GDM1 (cell line): ENCODE measurements at regions not wholly inside any gene's neighbourhood (a gene's known extent, or its start where the extent isn't known, plus 50 kb on each side); places are given as distances from the start of the nearest gene placed in this dataset.

Source experiments
- DNase-seq: peaks from one replicate; lab custom pipeline; 2025; lab: John Stamatoyannopoulos, UW

DNA sequence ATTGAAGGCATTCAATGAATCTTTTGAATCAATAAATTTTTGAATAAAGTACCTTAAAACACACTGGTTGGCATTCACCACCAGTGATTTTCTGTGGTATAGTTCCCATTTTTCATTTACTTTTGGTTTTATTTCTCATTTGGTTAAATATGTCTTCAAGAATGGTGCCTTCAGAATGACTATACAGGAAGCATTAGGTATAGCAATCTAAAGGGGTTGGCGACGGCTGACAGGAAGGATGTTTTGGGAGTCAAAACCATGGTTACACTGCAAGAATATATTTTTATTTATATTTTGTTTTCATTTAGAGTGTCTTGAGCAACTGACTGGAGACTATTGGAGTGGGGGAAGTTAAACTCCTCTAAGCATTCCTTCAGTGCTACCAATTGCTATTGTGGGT, 235.7 kb downstream of the HTR1A start:
- no peak for DNase-seq

DNA sequence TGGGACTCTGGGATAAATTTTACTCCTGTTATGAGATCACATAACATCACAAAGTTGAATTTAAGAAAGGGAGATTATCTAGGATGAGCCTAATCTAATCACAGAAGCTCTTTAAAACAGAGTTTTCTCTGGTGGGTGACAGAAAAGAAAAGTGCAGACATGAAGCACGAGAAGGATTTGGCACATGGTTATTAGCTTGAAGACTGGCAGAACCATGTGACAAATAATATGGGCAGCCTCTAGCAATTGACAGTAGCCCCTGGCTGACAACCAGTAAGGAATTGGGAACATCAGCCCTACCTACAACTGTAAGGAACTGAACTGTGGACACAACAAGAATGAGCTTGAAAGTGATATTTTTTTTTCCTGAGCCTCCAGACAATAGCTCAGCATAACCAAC, 243.1 kb downstream of the HTR1A start:
- DNase-seq = no peak

DNA sequence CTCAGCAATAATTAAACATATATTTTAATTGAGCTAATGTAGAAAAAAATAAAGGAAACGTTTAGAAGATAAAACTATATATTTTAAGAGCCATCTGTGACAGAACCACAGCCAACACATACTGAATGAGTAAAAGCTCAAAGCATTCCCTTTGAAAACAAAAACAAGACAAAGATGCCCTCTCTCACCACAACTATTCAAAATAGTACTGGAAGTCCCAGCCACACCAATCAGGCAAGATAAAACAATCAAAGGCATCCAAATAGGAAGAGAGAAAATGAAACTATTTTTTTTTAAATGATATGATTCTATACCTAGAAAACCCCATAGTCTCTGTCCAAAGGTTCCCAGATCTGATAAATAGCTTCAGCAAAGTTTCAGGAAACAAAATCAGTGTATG, 262.0 kb downstream of the HTR1A start:
- DNase-seq = no peak

DNA sequence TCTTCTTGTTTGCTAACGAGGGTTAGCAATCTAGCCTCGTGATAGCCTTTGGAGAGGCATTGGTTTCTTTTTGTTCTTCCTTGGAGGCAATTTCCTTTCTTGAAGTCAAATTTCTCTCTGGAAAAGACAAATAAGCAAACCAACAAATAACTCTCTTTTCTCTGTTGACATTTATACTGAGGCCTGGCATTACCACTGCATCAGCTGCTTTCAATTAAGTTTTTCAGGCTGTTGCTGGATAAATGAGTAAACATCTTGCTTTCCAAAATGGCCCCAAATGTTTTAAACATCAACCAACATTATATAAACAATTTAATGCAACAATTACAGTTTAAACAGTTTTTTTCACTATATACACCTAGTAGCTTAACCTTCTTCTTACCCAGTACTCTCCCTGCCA, 264.4 kb downstream of the HTR1A start:
- DNase-seq = no peak

DNA sequence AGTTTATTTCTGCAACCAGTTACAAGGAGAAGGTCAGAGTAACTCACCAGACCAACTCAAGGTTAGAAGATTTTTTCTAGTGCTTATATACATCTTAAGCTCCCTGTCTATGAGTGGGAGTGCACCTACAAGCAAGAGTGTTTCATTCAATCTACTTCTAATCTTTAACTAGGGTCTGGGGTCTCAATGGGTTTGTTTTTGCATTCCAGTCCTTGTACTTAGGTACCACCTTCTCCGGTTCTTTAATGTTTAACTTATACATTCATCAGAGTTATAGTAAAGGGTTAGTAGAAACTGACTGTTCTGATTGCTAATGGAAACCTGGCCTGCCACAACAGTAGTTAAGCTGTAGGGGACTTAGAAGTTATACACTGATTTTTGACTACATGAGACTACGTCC, 271.7 kb downstream of the HTR1A start:
- no peak for DNase-seq

DNA sequence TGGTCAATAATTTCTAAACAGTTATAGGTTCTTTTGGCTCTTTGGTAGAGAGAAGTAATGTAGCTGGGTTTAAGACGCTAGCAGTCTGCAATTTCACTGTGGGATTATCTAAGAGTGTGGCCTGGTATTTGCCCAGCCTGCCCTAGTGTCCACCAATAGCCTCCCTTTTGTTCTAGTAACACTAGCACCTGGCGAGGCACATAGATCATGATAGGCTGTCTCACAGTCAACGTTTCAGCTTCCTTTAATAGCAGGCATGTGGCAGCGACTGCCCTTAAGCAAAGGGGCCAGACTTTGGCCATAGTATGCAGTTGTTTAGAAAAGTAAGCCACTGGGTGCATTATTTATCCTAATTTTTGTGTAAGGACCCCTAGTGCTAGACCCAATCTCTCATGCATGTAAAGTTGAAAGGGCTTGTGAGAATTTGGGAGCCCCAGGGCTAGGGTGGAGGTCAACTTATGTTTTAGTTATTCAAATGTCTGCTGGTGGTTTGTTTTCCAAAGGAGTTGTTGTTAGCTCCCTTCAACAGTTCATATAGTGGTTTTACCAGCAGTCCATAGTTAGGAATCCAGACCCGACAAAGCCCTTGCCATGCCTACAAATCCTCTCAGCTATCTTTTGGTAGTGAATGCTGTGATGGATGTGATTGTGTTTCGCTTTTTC, 274.3 kb downstream of the HTR1A start:
- DNase-seq = no peak

DNA sequence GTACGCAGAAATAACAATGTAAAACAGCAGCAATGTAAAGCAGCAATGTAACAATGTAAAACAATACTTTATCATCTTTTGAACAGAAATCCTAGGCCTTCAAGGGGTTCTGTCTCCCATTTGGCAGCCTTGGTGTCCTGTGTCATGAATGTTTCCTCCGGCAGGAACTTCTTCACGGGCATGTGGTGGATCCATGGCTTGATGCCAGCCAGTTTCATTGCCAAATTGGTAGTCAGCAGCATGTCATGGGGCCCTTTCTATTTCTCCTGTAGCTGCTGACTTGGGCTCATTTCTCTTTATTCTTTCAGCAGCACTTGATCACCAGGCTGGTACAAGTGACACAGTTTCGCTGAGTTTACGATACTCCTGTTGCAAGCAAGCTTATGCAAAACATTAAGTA, 275.3 kb downstream of the HTR1A start:
- DNase-seq = no peak

DNA sequence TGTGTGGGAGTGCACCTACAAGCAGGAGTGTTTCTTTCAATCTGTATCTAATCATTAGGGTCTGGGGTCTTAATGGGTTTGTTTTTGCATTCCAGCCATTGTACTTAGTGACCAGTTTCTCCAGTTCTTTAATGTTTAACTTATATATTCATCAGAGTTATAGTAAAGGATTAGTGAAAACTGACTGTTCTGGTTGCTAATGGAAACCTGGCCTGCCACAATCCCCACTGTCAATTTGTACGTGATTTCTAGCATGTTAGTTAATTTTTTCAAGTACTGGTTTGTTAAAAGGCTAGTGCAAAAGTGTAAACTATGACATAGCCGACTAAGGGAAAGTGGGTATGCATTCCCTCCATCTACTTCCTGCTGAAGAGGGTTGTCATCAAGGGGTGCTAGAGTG, 276.1 kb downstream of the HTR1A start:
- no peak for DNase-seq

DNA sequence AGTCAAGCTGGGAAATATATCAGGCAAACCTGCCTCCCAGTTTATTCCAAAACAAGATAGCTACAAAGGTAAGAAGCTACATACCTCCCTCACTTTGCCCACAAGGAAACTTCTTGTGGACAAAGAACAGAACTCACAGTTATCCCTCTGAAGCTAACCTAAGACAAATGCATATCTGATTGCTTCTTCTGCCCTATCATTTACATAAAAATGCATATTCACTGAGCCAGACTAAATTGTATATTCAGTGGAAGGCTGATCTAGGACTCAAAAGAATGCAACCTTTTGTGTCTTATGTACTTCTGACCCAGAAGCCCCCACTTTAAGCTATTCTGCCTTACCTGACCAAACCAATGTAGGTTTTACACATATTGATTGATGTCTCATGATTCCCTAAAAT, 276.8 kb downstream of the HTR1A start:
- DNase-seq = no peak

DNA sequence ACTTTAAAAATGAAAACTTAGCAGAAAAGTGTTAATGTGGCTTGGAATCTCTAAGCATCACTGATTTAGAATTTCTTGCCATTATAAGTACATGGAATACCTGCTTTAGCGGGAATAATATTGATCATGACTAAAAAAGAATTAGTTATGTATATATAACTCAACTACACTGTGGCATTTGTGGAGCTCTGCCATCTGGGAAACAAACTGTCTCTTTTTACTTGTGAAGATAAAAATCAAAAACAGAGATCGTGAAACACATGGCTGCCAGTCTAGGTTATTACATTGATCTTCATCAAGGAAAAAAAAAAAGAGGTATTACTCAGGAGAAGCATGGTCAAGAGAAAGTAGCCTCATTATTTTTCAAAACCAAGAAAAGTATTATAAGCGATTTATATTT, 287.4 kb downstream of the HTR1A start:
- DNase-seq = no peak

DNA sequence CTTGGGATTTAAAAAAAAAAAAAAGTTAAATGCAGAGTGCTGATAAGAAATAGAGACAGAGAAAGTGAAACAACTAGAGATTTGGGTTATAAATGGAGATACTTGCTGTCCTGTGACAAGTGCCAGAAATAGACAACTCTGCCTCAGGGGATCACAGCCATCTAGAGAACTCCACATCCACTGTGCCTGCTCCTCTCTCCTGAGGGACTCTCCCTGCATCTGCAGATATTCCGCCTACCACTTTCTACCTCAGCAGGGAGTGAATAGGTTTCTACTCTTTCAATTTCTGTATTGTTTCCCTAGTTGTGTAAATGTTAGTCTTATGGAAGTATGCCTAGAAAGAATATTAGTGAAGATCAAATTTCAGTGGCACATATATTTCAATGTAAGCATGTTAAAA, 307.2 kb downstream of the HTR1A start:
- no peak for DNase-seq

DNA sequence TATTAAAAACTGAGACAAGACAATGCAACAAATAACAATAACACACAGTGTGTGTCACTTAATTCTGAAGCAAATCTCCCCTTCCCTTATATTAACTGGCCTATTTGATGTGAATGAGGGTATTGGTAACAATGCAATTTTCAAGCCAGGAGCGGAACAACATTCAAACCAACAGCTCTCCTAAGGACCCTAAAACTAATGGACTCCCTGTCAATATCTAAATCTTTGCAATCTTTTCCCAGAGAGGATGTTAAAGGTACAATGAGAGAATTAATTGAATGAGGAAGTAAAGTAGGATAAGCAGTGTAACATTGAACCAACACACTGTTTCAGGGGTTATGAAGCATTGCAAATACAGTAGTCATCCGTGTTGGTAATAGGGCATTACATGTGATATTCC, 311.7 kb downstream of the HTR1A start:
- DNase-seq = no peak

DNA sequence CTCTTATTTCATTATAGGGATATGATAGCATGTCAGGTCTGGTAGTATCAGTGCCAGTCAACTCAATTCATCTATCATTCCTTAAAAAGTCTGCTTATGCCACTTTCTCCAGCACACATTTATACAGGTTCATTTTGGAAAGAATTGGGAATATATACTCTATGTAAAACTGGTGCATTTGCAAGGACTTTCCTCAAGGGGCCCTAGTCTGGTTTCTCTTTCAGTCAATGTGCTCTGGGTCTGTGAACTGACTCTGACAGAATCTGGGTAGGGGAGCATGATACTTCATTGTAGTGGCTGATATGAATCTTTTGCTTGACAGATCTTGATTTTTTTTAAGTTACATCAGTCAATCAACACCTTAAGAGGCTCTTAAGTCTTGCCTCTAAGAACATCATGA, 313.9 kb downstream of the HTR1A start:
- DNase-seq = no peak

DNA sequence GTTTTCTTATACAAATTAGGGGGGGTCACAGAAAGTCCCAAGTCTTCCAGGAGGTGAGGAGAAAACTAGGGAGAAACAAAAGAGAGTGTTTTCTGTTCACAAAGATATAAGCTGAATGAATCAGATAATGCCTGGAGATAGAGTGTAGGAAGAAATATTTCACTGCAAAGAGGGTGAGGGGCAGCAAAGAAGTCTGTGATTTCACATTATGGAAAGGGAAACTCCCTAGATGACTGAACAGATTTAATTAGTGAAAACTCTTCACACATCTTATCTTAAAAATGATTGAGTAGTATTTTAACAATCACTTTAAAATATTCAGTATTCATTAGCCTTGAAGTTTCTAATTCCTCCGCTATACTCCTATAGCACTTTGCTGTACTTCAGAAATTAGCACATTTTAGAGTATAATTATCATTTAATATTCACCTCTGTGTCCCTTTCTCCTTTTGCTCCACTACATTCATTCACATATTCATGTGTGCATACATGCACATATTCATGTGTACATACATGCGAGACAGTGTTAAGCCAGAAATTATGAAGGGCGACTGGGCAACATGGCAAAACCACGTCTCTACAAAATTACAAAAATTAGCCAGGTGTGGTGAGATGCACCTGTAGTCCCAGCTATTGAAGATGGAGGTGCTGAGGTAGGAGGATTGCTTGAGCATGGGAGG, 332.2 kb downstream of the HTR1A start:
- DNase-seq = no peak

DNA sequence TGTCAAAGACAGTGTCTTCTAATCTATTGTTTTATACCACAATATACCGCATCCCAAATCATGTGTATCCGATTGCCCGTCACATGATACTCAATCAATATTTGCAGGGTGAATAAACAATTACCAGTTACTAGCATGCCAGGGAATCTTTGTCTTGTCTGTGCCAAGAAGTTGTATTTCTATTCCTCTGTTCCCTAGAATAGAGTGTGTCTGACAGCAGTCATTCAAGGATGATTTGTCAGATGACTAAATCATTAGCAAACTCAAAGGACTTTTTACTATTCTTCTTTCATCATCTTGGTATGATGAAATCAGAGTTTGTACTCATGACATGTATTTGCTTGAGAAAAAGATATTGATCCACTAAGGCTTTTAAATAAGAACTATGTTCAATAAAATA, 348.8 kb downstream of the HTR1A start:
- no peak for DNase-seq

DNA sequence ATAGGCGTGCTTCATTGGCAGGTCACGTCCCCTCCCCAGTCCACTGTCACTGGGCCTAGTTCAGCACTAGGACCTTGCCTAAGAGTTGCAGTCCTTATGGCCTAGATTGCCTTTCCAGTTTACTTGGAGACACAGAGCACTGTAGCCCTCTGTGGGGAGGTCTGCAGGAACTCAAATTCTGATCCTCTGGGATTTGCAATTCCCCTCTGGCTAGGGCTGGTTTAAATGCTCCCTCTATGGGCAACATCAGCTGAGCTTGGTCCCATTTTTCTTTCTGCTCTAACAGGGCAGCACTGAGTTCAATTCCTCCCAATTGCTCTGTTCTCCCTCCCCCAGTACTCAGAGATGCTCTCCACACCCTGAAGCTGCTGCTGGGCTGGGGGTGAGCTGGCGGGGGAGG, 358.2 kb downstream of the HTR1A start:
- DNase-seq = no peak

DNA sequence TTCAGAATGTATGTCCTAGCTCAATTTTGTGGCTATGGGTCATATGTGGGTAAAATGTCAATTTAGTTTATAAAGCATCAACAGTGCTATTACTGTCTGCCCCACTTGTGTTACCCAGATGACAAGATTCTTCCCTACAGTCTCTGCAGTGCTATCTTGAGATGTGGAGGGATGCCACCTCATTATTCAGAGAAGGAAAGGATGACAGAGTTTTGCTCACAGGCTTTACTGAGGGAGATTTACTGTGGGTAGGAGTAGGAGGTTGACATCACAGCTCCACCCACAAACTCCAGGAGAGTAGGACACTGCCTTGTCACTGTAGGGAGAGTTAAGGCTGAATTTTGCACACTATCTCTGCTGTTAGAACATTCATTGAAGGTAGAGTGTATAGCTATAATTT, 359.3 kb downstream of the HTR1A start:
- no peak for DNase-seq

DNA sequence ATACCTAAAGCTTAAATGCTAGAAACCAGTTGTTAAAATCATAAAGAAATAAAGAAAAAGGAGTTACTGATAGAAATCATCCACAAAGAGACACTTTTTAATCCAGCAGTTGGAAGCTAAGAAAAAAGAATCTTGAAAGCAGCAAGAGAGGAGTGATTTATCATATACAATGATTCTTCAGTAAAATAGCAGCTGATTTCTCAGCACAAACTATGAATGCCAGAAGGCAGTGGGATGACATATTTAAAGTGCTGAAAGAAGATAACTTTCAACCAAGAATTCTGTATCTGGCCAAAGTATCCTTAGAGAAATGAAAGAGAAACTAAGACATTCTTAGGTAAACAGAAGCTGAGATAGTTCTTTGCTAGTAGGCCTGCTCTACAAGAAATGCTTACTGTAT, 366.0 kb downstream of the HTR1A start:
- no peak for DNase-seq

DNA sequence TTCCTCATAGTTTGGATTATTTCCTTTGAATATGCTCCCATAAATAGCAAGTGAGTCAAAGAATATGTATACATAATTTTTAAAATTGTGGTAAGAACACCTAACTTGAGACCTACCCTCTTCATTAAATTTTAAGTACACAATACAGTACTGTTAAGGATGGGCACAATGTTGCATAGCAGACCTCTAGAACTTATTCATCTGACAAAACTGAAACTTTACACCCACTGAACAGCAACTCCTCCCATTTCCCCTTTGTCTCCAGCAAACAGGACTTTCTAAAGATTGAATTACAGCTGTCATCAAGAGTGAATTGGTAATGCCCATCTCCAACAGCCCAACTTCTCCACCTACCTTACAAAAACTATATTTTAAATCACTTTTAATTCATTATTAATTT, 388.9 kb downstream of the HTR1A start:
- DNase-seq = no peak

DNA sequence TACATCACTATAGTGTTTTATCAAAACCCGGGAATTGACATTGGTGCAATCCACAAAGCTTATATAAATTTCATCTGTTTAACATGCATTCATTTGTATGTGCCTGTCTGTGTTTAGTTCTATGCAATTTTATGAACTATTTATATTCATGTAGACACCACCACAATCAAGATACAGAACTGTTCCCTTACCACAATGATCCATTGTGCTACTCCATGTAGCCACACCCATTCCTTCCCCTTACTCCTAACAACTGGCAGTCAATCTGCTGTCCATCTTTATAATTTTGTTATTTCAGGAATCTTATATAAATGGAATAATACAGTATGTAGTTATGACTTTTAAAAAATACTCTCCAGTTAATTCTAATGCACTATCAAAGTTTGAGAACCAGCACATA, 389.5 kb downstream of the HTR1A start:
- no peak for DNase-seq

DNA sequence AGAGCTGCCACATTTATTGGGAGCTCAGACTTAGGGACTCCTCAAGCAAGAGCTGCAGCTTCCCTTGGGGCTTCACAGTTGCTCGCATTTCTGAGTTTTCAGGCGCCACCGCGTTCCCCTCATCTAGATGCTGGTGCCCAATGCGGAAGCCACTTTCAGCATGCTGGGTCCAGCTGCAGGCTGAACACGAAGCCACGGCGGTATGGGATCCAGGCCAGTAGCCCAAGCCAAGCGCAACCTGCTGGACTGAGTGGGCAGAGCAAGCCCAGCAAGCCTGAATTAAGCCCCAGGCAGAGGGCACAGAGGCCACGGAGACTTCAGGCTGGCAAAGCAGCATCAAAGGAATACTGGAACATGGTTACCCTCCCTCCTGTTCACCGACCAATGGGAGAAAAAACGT, 391.5 kb downstream of the HTR1A start:
- no peak for DNase-seq

DNA sequence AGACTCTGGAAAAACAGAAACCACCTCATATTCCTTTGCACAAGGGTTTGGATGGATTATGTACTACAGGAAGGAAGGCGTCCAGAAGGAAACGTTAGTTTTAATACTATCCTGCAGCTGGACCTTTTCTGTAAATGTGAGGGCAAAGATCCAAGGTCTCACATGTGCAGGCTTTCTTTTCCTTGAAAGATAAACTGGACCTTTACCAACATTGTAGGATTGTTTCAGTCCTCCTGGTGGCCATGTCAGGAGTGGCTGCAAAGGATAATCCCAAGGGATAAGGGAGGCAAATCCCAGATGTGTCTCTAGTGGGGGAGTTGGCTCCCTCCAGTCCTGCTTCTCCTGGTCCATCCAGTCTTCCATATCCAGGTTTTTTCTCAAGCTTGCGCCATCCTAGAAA, 397.5 kb downstream of the HTR1A start:
- no peak for DNase-seq

DNA sequence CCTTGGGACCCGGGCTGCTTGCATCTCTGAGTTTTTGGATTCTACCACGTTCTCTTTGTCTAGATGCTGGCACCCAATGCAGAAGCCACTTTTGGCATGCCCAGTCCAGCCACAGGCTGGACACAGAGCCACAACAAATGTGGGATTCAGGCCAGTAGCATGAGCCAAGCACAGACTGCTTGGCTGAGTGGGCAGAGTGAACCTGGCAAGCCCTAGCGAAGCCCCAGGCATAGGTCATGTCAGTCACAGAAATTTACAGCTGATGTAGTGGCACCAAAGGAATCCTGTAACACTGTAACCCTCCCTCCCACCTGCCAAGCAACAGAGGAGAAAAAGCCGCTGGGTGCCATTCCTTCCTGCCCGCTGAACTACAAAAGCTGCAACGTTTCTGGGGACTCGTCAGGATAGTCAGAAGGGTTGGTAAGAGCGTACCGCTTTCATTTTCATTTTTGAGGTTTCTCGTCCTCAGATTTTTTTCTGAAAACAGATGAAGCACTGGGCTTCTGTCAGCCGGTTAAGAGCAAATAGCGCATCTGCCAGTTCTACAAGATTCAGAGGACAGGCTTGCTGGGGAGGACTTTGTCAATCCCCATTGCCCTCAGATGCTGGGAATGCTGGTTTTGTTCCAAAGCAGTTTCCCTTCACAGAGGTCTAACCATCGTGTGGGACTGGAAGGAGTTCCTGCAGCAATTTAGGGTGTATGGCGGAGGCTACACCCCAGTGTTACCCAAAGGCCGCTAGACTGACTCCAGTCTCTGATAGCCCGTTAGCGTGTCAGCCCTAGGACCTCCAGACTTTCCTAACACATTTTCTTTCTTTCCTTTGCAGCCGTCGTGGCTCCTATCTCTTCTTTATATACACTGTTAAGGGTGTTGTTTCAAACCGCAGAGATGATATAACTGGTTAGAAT, 399.0 kb downstream of the HTR1A start:
- DNase-seq = no peak
